Pancreas (tissue), 10 donors: ENCODE measurements at regions not wholly inside any gene's neighbourhood (a gene's known extent, or its start where the extent isn't known, plus 50 kb on each side); places are given as distances from the start of the nearest gene placed in this dataset.

Experiments used
- ATAC-seq, 4 donors: fragments of 200-7000 bp; cut with Tn5 transposase; one replicate each; pipeline versions ENCODE4 v1.8.0 to v1.9.1; 2020; ENCODE audit warnings: mild to moderate bottlenecking in 4 of 4, moderate library complexity in 4 of 4
- DNase-seq, 6 donors: peaks; one replicate each; pipeline ENCODE4 v3.0.0-alpha.2; 2020
- FAIRE-seq: peaks from 2 replicates; lab custom pipeline; 2012; peaks lifted over from hg19 to GRCh38; lab: Jason Lieb, UNC
- H3K27ac ChIP-seq, 4 donors: fragments of 200-600 bp; sonication (generic); 1 replicate in 3 of 4; 2 replicates in 1 of 4; pipeline versions ENCODE4 v1.5.0 to v1.8.0; 2020
- H3K27me3 ChIP-seq, 4 donors: fragments of 200-600 bp; one replicate each; pipeline ENCODE4 v1.8.0; 2021
- H3K36me3 ChIP-seq, 3 donors: fragments of 200-600 bp; sonication (generic) in 1 of 3; one replicate each; pipeline versions ENCODE4 v1.5.0 to v1.8.0; 2020 to 2021
- H3K4me1 ChIP-seq, 3 donors: fragments of 200-600 bp; one replicate each; pipeline ENCODE4 v1.8.0; 2021
- H3K4me3 ChIP-seq, 4 donors: fragments of 200-600 bp; sonication (generic) in 2 of 4; one replicate each; pipeline versions ENCODE4 v1.5.0 to v1.8.0; 2020 to 2021
- H3K9me3 ChIP-seq, 4 donors: fragments of 200-600 bp; one replicate each; pipeline ENCODE4 v1.8.0; 2021
- CTCF ChIP-seq, 4 donors: fragments of 200-600 bp; sonication (generic) in 3 of 4; IDR thresholded peaks; one replicate each; pipeline versions ENCODE4 v1.5.0 to v1.8.0; 2021; ENCODE audit warnings: antibody characterized with exemption in 4 of 4
- WGBS, 2 donors: extraction: QIAGEN DNeasy Blood & Tissue Kit; methylation state at CpG; one replicate each; pipeline ENCODE4 v1.1.7; 2013; 5-methylcytosine and 5-hydroxymethylcytosine counted together
- intact Hi-C, 3 donors: fragments of 100-400 bp; cut with DNase I; formaldehyde crosslinking; loops; one replicate each; pipeline versions ENCODE4 v1.11.1 to v1.14.2; 2022
- donor health status: healthy with polysubstance abuse.
- donor health status: DM: no; HTN: no; CAD: no; lungs with moderate emphysema.
- donor health status: DM: no; HTN: no; CAD: no.
- donor health status: control.
- donor health status: control.
- donor health status: Bipolar disorder and iron deficiency.
- donor health status: DM: yes; HTN: yes; CAD: no.
- donor health status: DM: no; HTN: no; CAD: no.
- donor health status: DM: no; HTN: no; CAD: no.
- donor health status: DM: yes; HTN: yes; CAD: no.

DNA sequence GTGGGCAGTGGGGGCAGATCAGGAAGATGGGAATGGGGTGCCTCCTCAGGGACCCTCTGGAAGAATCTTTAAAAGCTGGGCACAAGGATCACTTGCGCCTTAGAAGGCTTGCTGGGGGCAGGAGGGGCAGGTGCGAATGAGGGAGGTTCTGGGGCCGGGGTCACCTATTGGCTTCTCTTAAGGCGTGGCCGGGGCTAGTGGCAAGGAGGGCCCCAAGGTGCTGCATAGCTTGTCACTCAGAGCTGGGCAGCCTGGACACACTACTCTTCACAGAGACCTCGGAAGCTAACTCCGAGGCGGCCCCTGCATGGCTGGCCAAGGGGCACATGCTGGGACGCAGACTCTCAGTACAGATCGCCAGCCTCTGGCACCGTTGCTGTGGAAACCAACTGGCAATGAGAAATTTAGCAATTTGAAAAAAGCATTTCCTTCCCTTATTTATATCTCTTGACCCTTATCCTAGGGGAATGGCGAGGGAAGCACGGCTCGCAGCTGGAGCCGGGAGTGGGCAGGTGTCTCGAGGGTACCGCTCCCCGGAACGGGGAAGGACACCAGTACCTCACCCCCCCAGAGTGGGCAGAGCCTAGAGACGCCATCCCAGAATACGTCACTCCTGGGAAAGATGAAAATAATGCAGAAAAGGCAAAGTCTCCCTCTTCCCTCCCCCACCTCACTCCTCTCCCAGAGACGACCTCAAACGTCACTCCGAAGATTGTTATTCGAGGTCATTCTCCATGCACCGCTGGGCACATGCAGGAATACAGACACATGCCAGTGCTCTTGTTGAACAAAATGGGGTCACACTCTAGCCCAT, 188.1 kb downstream of the CTTN start:
- ATAC-seq (no peak), DNase-seq (peak in 1 of 6 donors; percentile 32), FAIRE-seq (no peak)
- WGBS, 2 donors: 94 to 96% methylated on average over 26 of the region's 26 CpGs
- no peaks in the 10 kb centered on the region for H3K4me1 ChIP-seq
- TF ChIP-seq CTCF (IDR thresholded peaks at IDR 0.05): no peak
- H3K27ac ChIP-seq: no peak overlapping the region
- H3K9me3 ChIP-seq: no peaks in the 10 kb centered on the region
- intact Hi-C loops: no loop called here
- H3K4me3 ChIP-seq: no peak overlapping the region
- no peaks in the 10 kb centered on the region for H3K27me3 ChIP-seq
- H3K36me3 ChIP-seq: no peaks in the 10 kb centered on the region

DNA sequence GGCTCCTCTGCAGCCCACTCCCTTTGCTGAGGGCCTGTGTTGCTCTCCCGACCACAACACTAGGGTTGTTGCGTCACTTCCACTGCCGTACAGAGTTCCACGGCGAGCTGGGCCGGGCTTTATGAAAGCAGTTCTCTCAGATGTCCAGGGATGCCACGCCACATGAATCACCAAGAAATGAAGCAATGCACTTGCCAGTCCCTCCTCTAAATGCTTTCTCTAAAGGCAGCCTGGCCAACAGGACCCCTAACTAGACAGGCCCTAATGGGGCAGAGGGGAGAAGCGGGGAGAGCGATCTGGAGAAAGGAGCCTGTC, 188.7 kb downstream of the CTTN start:
- DNase-seq: no peak
- WGBS, 2 donors: 93 to 95% methylated on average over 9 of the region's 9 CpGs
- no peak for ATAC-seq
- Histone ChIP-seq H3K27me3 (no peaks in the 10 kb centered on the region), H3K4me3 (no peak overlapping the region), H3K27ac (no peak overlapping the region), H3K9me3 (no peaks in the 10 kb centered on the region), H3K36me3 (no peaks in the 10 kb centered on the region), H3K4me1 (no peaks in the 10 kb centered on the region)
- no peak for FAIRE-seq
- no peak for TF ChIP-seq CTCF (IDR thresholded peaks at IDR 0.05)
- intact Hi-C loops: no loop called here

GRCh38 chr11:70590356-70590991, 192.1 kb downstream of the CTTN start:
- no peaks in the 10 kb centered on the region for H3K9me3 ChIP-seq
- H3K4me1 ChIP-seq: no peaks in the 10 kb centered on the region
- FAIRE-seq (no peak), DNase-seq (peak in 1 of 6 donors; percentile 5), ATAC-seq (no peak)
- H3K27ac ChIP-seq: no peak overlapping the region
- 92 to 93% methylated on average over 7 of the region's 7 CpGs for WGBS, 2 donors
- intact Hi-C loops: no loop called here
- H3K4me3 ChIP-seq: no peak overlapping the region
- no peak for TF ChIP-seq CTCF (IDR thresholded peaks at IDR 0.05)
- no peaks in the 10 kb centered on the region for H3K36me3 ChIP-seq
- H3K27me3 ChIP-seq: no peaks in the 10 kb centered on the region

DNA sequence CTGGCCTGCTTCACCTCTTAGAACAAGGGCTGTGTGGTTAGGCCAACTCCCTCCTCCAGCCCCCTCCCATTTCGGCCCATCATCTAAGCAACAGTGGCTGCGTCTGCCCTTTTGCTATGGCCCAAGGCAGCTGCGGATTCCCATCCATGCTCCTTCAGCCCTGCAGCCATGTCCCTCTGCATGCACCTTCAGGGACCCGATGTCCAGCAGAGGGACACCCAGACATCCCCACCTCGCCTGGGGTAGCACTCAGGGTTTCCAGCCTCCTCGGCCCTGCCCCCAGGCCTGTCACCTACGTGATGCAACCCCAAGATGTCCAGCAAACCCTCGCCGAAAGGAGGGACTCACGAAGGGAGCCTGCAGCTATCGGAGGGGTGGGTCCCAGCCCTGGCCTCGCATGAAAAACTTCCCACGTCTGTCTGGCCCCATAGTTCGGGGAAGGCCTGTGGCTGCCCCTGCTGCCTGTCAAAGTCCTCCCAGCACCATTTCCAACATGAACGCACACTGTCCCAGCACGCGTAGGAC, 194.4 kb downstream of the CTTN start:
- Histone ChIP-seq H3K27me3 (no peaks in the 10 kb centered on the region), H3K4me1 (no peaks in the 10 kb centered on the region), H3K36me3 (no peaks in the 10 kb centered on the region), H3K9me3 (no peaks in the 10 kb centered on the region), H3K4me3 (no peak overlapping the region), H3K27ac (no peak overlapping the region)
- WGBS, 2 donors: 90 to 93% methylated on average over 17 of the region's 17 CpGs
- DNase-seq: peak in 1 of 6 donors; percentile 6
- intact Hi-C loops: no loop called here
- TF ChIP-seq CTCF (IDR thresholded peaks at IDR 0.05): no peak
- FAIRE-seq: no peak
- ATAC-seq: no peak
